ENCODE measurements at regions not wholly inside any gene's neighbourhood (a gene's known extent, or its start where the extent isn't known, plus 50 kb on each side); places are given as distances from the start of the nearest gene placed in this dataset.

- no peak for TF ChIP-seq CTCF (IDR thresholded peaks at IDR 0.05; ENCODE audit: unreplicated experiment)
- Mint-ChIP-seq H3K36me3 (ENCODE audit: insufficient read depth) (no peaks in the 10 kb centered on the region), H3K4me1 (ENCODE audit: low read depth) (peaks cover 12% of the 10 kb centered on the region), H3K9me3 (ENCODE audit: low read depth) (no peaks in the 10 kb centered on the region), H3K4me3 (ENCODE audit: low read depth) (no peak overlapping the region), H3K27ac (no peak overlapping the region), H3K27me3 (no peaks in the 10 kb centered on the region)
- DNase-seq (ENCODE audit: low spot score, unreplicated experiment) = no peak
These were observed 219.2 kb upstream of the SGO1 start for GRCh38 chr3:20405231-20405630.

GRCh38 chr3:20404741-20405100, 218.7 kb upstream of the SGO1 start:
- Mint-ChIP-seq H3K27ac (no peak overlapping the region), H3K4me3 (ENCODE audit: low read depth) (no peak overlapping the region), H3K36me3 (ENCODE audit: insufficient read depth) (no peaks in the 10 kb centered on the region), H3K9me3 (ENCODE audit: low read depth) (no peaks in the 10 kb centered on the region), H3K27me3 (no peaks in the 10 kb centered on the region), H3K4me1 (ENCODE audit: low read depth) (peaks cover 12% of the 10 kb centered on the region)
- TF ChIP-seq CTCF (IDR thresholded peaks at IDR 0.05; ENCODE audit: unreplicated experiment) = no peak
- DNase-seq (ENCODE audit: low spot score, unreplicated experiment) = no peak

GRCh38 chr3:20403986-20404740, 218.2 kb upstream of the SGO1 start:
- H3K36me3 Mint-ChIP-seq (ENCODE audit: insufficient read depth) = no peaks in the 10 kb centered on the region
- TF ChIP-seq CTCF (IDR thresholded peaks at IDR 0.05; ENCODE audit: unreplicated experiment) = no peak
- no peak overlapping the region for H3K27ac Mint-ChIP-seq
- no peak for DNase-seq (ENCODE audit: low spot score, unreplicated experiment)
- H3K4me1 Mint-ChIP-seq (ENCODE audit: low read depth) = peaks cover 12% of the 10 kb centered on the region
- H3K9me3 Mint-ChIP-seq (ENCODE audit: low read depth) = no peaks in the 10 kb centered on the region
- no peak overlapping the region for H3K4me3 Mint-ChIP-seq (ENCODE audit: low read depth)
- H3K27me3 Mint-ChIP-seq = no peaks in the 10 kb centered on the region

- no peak for DNase-seq (ENCODE audit: low spot score, unreplicated experiment)
- Mint-ChIP-seq H3K4me1 (ENCODE audit: low read depth) (peaks cover 12% of the 10 kb centered on the region), H3K9me3 (ENCODE audit: low read depth) (no peaks in the 10 kb centered on the region), H3K27ac (no peak overlapping the region), H3K27me3 (peaks cover 3% of the 10 kb centered on the region), H3K36me3 (ENCODE audit: insufficient read depth) (no peaks in the 10 kb centered on the region), H3K4me3 (ENCODE audit: low read depth) (no peak overlapping the region)
- TF ChIP-seq CTCF (IDR thresholded peaks at IDR 0.05; ENCODE audit: unreplicated experiment) = no peak
These were observed 215.2 kb upstream of the SGO1 start for GRCh38 chr3:20401253-20401652.

- Mint-ChIP-seq H3K4me1 (ENCODE audit: low read depth) (peaks cover 9% of the 10 kb centered on the region), H3K36me3 (ENCODE audit: insufficient read depth) (no peaks in the 10 kb centered on the region), H3K27me3 (peaks cover 3% of the 10 kb centered on the region), H3K4me3 (ENCODE audit: low read depth) (no peak overlapping the region), H3K27ac (no peak overlapping the region), H3K9me3 (ENCODE audit: low read depth) (no peaks in the 10 kb centered on the region)
- TF ChIP-seq CTCF (IDR thresholded peaks at IDR 0.05; ENCODE audit: unreplicated experiment) = no peak
- DNase-seq (ENCODE audit: low spot score, unreplicated experiment) = no peak
These were observed 214.7 kb upstream of the SGO1 start for GRCh38 chr3:20400686-20401085.

Measured in progenitor cell of endocrine pancreas (in vitro differentiated cells).